Bronchial epithelial cell (primary cell): ENCODE measurements at regions not wholly inside any gene's neighbourhood (a gene's known extent, or its start where the extent isn't known, plus 50 kb on each side); places are given as distances from the start of the nearest gene placed in this dataset.
A peak's percentile ranks its signal among the peaks of the same experiment; 100 is the strongest.

Experiments
- DNase-seq: peaks from one replicate; pipeline ENCODE4 v3.0.0-alpha.2; 2010; ENCODE audit warnings: low read depth
- FAIRE-seq: peaks from 2 replicates; lab custom pipeline; 2011; peaks lifted over from hg19 to GRCh38; lab: Jason Lieb, UNC
- H3K27me3 ChIP-seq: 2 replicates; pipeline ENCODE4 v1.5.1; 2011; ENCODE audit warnings: low read length; ENCODE audit not compliant: control insufficient read depth, insufficient read depth
- H3K36me3 ChIP-seq: 2 replicates; pipeline ENCODE4 v1.5.1; 2011; ENCODE audit warnings: low read length; ENCODE audit not compliant: control insufficient read depth, insufficient read depth
- H3K4me3 ChIP-seq: 2 replicates; pipeline ENCODE4 v1.5.1; 2011; ENCODE audit warnings: mild to moderate bottlenecking, low read depth, low read length, control low read depth
- CTCF ChIP-seq: IDR thresholded peaks from 2 replicates; pipeline ENCODE4 v1.5.1; 2011; ENCODE audit warnings: mild to moderate bottlenecking, moderate library complexity, low read length, control low read depth, inconsistent platforms; ENCODE audit not compliant: insufficient read depth, severe bottlenecking

DNA sequence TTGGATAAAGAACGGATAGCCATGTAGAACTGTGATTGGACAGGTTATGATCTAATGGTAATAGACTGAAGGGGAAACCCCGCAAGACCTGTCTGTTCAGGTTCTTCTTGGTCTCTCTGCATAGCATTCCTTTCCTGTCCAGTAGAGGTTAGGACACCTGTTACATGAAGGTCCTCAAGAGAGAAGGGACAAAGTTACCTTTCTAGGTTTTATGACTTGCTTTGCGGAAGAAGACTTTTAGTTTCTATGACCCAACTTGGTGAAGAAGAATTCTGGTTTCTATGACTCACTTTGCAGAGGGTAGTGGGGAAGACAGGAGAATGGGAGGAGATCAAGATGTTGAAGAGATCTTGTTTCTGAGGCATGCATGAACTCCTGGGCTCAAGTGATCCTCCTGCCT lies 97.9 kb upstream of the C3orf80 start:
- no peak for TF ChIP-seq CTCF
- Histone ChIP-seq H3K27me3 (no peaks in the 10 kb centered on the region), H3K4me3 (no peak overlapping the region), H3K36me3 (no peaks in the 10 kb centered on the region)
- peak; percentile 60 for DNase-seq
- FAIRE-seq = no peak

- no peaks in the 10 kb centered on the region for H3K27me3 ChIP-seq
- no peak for TF ChIP-seq CTCF
- no peaks in the 10 kb centered on the region for H3K36me3 ChIP-seq
- DNase-seq = no peak
- FAIRE-seq = no peak
- H3K4me3 ChIP-seq = no peak overlapping the region
Observed at GRCh38 chr3:160128056-160128455, 97.2 kb upstream of the C3orf80 start.

- peak; percentile 97 for DNase-seq
Observed at GRCh38 chr3:160129459-160130061, 95.7 kb upstream of the C3orf80 start.

DNA sequence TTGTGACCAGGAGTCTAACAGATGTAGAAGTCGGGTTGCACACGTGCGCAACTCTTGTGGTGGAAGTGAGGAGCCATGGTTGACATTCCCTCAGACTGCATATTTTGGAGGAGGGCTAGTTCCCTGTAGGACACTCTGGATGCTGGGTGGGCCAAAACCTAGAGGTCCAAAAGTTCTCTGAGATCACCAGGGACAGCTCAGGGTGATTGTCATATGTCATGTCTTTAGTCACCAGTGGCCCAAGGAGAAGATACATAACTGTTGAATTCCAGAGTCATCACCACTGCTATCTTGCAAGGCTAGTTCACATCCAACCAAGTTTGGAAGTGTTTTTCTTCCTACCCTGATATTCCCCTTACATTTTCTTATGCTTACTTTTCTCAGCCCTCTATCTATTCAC lies 95.2 kb upstream of the C3orf80 start:
- FAIRE-seq (no peak), DNase-seq (no peak)
- Histone ChIP-seq H3K27me3 (no peaks in the 10 kb centered on the region), H3K36me3 (no peaks in the 10 kb centered on the region), H3K4me3 (no peak overlapping the region)
- TF ChIP-seq CTCF = no peak

More at GRCh38 chr3:160129459-160130061, 95.7 kb upstream of the C3orf80 start:
- H3K27me3 ChIP-seq = no peaks in the 10 kb centered on the region
- no peaks in the 10 kb centered on the region for H3K36me3 ChIP-seq
- H3K4me3 ChIP-seq = no peak overlapping the region
- no peak for FAIRE-seq
- TF ChIP-seq CTCF = no peak

DNA sequence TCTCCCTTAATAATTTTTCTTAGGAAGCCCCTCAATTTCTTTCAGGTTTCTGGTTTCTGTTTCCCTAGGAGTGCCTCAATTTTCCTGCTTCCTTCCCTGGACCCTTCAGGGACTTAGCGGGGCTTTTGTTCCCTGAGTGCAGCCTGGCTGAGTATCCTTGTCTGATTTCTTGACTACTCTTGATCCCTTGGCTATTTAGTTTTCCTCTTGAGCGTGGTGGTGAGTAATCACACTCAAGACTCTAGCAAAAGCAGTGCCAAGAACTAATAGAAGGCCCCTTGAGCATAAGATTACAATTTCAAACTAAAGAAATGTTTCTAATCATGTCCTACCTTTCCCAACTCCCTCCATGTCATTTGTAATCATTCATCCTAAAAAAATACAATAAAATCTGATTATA lies 94.3 kb upstream of the C3orf80 start:
- Histone ChIP-seq H3K27me3 (no peaks in the 10 kb centered on the region), H3K4me3 (no peak overlapping the region), H3K36me3 (no peaks in the 10 kb centered on the region)
- no peak for FAIRE-seq
- DNase-seq = peak; percentile 56
- TF ChIP-seq CTCF = no peak

GRCh38 chr3:160132226-160132625 lies 93.0 kb upstream of the C3orf80 start:
- DNase-seq (no peak), FAIRE-seq (no peak)
- no peak for TF ChIP-seq CTCF
- Histone ChIP-seq H3K4me3 (no peak overlapping the region), H3K27me3 (no peaks in the 10 kb centered on the region), H3K36me3 (no peaks in the 10 kb centered on the region)
